HG03575 (cell line): ENCODE measurements at regions not wholly inside any gene's neighbourhood (a gene's known extent, or its start where the extent isn't known, plus 50 kb on each side); places are given as distances from the start of the nearest gene placed in this dataset.

Experiments
- ATAC-seq: cut with Tn5 transposase; IDR thresholded peaks from one replicate; pipeline ENCODE4 v1.9.1; 2021; ENCODE audit not compliant: unreplicated experiment, insufficient number of reproducible peaks, low FRiP score; ENCODE audit errors: extremely low read depth

DNA sequence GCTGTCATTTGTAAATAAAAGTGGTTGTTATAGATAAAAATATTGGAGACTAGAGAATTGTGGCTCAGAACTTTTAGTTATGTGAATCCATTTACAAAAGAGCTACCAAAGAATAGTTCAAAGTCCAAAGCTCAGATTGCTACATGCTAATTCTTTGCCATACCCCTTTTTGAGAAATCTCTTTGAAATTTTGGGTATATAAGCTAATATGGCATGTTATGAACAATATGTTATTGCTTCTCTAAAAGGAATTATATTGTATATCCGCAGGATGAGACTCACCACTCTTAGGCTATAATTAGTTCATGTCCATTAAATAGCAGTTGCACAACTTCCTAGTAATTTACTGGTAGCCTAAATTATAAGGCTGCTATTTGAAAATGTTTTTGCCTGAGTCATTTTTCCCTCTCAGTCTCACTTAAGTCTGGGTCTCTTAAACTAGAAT lies 178.0 kb downstream of the ZNF281 start:
- ATAC-seq: no peak

DNA sequence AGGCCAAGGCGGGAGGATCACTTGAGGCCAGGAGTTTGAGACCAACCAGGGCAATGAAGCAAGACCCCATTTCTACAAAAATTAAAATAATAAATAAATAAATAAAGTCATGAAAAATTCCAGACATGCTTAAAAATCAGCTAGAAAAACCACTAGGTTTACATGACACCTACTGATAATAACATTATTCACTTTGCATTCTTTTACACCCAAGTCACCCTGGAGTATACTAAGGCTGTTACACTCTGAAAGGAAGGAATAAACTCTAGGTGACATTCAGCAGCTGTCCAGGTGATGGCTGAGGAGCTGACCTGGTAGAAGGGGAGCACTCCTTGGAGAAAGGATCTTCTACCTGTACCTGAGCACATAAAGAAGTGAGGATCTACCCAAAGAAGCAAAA lies 179.2 kb downstream of the ZNF281 start:
- ATAC-seq: no peak

DNA sequence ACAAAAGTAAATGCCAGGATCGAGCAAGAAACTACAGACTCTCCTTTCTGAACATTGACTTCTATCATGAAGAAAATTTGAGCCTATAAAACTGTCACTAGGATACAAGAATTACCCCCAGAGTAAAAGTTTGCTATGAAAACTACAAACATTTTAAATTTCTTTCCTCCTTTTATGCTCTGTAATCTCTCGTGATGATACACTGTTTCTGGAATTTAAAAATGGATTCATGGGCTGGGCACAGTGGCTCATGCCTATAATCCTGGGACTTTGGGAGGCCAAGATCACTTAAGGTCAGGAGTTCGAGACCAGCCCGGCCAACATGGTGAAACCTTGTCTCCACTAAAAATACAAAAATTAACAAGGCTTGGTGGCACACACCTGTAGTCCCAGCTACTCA lies 181.3 kb downstream of the ZNF281 start:
- no peak for ATAC-seq

DNA sequence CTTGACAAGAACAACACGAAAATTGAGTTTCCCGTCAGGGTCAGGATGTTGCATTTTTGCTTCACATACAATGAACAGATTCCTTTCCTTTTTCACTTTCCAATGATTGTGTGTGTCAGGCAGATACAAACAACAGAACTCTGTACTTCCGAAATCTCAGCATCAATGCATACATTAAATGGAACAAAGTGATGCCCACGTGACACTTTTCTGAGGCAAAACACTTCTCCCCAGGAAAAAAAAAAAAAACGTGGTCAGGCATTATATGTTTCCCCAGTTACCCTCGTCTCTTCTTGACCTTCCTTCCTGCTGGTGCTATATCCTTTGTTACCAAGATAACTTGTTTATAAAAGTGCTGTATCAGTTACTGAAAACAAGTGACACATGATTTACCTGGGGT lies 181.8 kb downstream of the ZNF281 start:
- no peak for ATAC-seq
